SK-N-SH (cell line): ENCODE measurements at regions not wholly inside any gene's neighbourhood (a gene's known extent, or its start where the extent isn't known, plus 50 kb on each side); places are given as distances from the start of the nearest gene placed in this dataset.

ENCODE experiments used
- CTCF ChIP-seq: fragments of 200-600 bp; sonication (generic); IDR thresholded peaks from 2 replicates; pipeline ENCODE4 v1.6.1; 2017; ENCODE audit warnings: antibody characterized with exemption, mild to moderate bottlenecking, moderate library complexity
- EP300 ChIP-seq, 2 experiments: IDR thresholded peaks; 2 replicates each; pipeline versions ENCODE4 v1.4.0 to v1.6.1; 2012; ENCODE audit warnings: borderline replicate concordance in 1 of 2, low read depth in 1 of 2, low read length in 1 of 2
- EZH2phosphoT487 ChIP-seq: fragments of 200-600 bp; sonication (generic); IDR thresholded peaks from 2 replicates; pipeline ENCODE4 v1.6.1; 2017; ENCODE audit warnings: low read depth, mixed run types, mild to moderate bottlenecking, antibody characterized with exemption, moderate library complexity, borderline replicate concordance
- FOXM1 ChIP-seq: IDR thresholded peaks from 2 replicates; pipeline ENCODE4 v1.4.0; 2012; ENCODE audit warnings: low read depth, mild to moderate bottlenecking
- GATA2 ChIP-seq: sonication (generic); formaldehyde crosslinking; IDR thresholded peaks from 2 replicates; pipeline ENCODE4 v1.5.0; 2020; ENCODE audit warnings: mild to moderate bottlenecking, missing genetic modification reagents
- POLR2AphosphoS5 ChIP-seq: IDR thresholded peaks from 2 replicates; pipeline ENCODE4 v1.6.1; 2012; ENCODE audit warnings: low read depth, low read length
- TCF12 ChIP-seq: IDR thresholded peaks from 2 replicates; pipeline ENCODE4 v1.4.0; 2012
- ZBTB33 ChIP-seq: IDR thresholded peaks from 2 replicates; pipeline ENCODE4 v1.4.0; 2012; ENCODE audit warnings: low read depth, borderline replicate concordance

GRCh38 chr11:71144736-71145135 is 107.6 kb downstream of the SHANK2 start:
- TF ChIP-seq CTCF (no peak), EZH2phosphoT487 (no peak), POLR2AphosphoS5 (no peak), ZBTB33 (no peak), FOXM1 (no peak), GATA2 (CRISPR knock-in tag) (no peak), TCF12 (no peak), EP300 (IDR thresholded peaks at IDR 0.05; ENCODE audit: borderline replicate concordance in 1 of 2, low read depth in 1 of 2, low read length in 1 of 2) (no peak)
